PC-9 (cell line): ENCODE measurements at regions not wholly inside any gene's neighbourhood (a gene's known extent, or its start where the extent isn't known, plus 50 kb on each side); places are given as distances from the start of the nearest gene placed in this dataset.

Experiments used
- CTCF ChIP-seq: fragments of 200-600 bp; sonication (generic); conservative IDR thresholded peaks from 2 replicates; pipeline ENCODE4 v1.6.1; 2017; ENCODE audit warnings: mixed run types, antibody characterized with exemption, mild to moderate bottlenecking, moderate library complexity
- EZH2 ChIP-seq: fragments of 200-600 bp; sonication (generic); IDR thresholded peaks from 2 replicates; pipeline ENCODE4 v1.8.0; 2017; ENCODE audit warnings: antibody characterized with exemption, low read depth

GRCh38 chr7:152911226-152911560 is 151.6 kb downstream of the ACTR3B start:
- TF ChIP-seq EZH2 (no peak), CTCF (no peak)
